ENCODE measurements at regions not wholly inside any gene's neighbourhood (a gene's known extent, or its start where the extent isn't known, plus 50 kb on each side); places are given as distances from the start of the nearest gene placed in this dataset.
"Not testable (repeated sequence)": the region's sequence is repeated elsewhere in the genome, so short reads cannot be mapped to it uniquely, and the experiment has no call there.

DNA sequence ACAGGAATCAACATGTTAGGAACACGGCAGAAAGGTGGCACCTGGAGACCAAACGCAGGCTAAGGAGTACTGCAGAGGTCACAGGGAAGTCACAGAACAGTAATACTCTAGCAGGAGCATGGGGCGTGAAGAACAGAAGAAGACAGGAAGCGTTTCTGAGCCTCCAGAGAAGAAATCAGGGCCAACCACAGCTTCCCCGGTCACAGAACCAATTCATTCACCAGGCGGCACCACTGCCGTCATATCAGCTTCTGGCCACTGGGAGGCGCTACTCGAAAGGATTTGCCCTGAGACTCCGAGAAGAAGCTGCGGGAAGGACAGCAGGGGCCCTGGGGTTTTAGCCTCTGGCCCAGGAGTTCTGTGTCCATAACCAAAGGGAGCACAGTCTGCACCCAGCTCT, 78.0 kb upstream of the DRD5 start:
- TF ChIP-seq, protein P1, sequence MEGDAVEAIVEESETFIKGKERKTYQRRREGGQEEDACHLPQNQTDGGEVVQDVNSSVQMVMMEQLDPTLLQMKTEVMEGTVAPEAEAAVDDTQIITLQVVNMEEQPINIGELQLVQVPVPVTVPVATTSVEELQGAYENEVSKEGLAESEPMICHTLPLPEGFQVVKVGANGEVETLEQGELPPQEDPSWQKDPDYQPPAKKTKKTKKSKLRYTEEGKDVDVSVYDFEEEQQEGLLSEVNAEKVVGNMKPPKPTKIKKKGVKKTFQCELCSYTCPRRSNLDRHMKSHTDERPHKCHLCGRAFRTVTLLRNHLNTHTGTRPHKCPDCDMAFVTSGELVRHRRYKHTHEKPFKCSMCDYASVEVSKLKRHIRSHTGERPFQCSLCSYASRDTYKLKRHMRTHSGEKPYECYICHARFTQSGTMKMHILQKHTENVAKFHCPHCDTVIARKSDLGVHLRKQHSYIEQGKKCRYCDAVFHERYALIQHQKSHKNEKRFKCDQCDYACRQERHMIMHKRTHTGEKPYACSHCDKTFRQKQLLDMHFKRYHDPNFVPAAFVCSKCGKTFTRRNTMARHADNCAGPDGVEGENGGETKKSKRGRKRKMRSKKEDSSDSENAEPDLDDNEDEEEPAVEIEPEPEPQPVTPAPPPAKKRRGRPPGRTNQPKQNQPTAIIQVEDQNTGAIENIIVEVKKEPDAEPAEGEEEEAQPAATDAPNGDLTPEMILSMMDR (IDR thresholded peaks at IDR 0.05; ENCODE audit: low read depth, low read length) = peak; percentile 65
- peak; percentile 43 for DNase-seq
- H3K9me3 ChIP-seq = no peaks in the 10 kb centered on the region
- no peaks in the 10 kb centered on the region for H3K4me1 ChIP-seq
- H3K4me3 ChIP-seq (ENCODE audit: low read depth, low read length) = no peak overlapping the region
- no peaks in the 10 kb centered on the region for H3K27me3 ChIP-seq
- no peaks in the 10 kb centered on the region for H3K36me3 ChIP-seq

DNA sequence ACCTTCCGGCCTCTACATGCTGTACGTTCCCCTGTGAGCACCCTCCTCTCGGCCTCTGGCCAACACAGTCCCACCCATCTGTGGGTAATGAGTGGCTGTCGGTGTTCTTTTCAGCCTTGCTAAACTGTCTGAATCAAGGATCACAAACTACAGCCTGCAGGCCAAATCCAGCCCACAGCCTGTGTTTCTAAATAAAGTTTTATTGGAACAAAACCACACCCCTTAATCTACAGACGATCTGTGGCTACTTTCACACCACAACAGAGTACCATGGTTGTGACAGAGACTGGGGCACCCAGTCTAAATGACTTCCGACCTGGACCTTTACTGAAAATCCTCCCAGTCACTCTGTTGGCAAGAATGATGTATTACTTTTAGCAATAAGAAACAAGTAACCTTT, 77.3 kb upstream of the DRD5 start:
- H3K9me3 ChIP-seq; H3K27me3 ChIP-seq; H3K36me3 ChIP-seq; H3K4me1 ChIP-seq; DNase-seq; H3K4me3 ChIP-seq (ENCODE audit: low read depth, low read length): not testable (repeated sequence)

DNA sequence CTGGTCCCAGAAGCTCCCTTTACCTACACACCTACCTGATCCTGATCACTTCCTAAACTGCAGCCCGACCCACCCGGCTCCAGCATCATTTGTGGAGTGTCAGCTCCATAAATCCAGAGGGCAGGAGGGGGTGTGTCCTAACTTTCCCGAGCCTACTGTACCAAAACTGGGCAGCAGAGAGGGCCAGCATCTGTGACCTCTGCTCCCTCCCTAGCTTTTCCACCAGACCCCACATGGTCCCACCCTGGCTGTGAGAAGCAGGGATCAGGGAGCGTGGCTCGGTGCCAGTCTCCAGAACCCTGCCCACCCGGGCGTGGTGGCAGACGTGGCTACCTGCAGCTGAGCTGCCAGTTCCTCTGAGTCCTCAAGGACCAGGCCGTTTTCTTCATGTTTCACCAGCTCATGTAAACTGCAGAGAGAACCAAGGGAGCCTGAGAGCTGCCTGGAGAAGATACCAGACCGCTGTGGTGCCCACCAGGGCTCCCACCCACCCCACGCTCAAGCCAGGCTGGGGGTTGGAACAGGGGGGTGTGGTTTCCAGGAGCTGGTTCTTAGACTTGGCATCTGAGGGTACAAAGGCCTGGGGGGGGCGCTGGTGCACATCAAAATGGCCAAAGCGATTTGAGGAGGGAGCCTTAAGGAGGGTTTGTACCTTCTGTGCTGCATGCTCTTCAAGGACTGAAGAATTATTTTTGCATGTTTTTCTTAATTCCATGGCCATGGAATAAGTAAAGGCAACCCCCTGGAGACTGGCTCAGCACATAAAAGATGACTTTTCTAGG, 76.7 kb upstream of the DRD5 start:
- DNase-seq = no peak
- H3K9me3 ChIP-seq = no peaks in the 10 kb centered on the region
- no peaks in the 10 kb centered on the region for H3K36me3 ChIP-seq
- no peaks in the 10 kb centered on the region for H3K4me1 ChIP-seq
- H3K27me3 ChIP-seq = no peaks in the 10 kb centered on the region
- TF ChIP-seq, protein P1 (IDR thresholded peaks at IDR 0.05; ENCODE audit: low read depth, low read length) = no peak
- H3K4me3 ChIP-seq (ENCODE audit: low read depth, low read length) = no peak overlapping the region

DNA sequence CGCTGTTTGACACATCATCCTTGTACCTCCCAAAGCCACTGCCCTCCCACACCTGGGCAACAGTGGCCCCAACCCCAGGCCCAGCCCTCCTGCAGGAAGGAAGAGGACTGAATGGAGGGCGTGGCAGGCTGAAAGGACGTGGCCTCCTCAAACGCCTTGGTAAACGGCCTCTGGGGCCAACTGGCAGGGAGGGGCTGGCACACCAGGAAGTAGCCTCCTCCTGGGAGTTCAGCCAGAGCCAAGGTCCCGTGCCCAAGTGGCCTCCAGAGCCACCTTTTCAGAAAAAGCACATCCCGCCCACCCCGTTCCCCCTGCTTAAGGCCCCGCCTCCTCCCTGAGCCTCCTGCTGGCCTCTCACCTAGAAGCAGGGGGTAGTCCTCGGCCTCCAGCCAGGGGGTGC, 74.2 kb upstream of the DRD5 start:
- H3K27me3 ChIP-seq; H3K4me1 ChIP-seq; H3K9me3 ChIP-seq; DNase-seq; H3K36me3 ChIP-seq; H3K4me3 ChIP-seq (ENCODE audit: low read depth, low read length): not testable (repeated sequence)

DNA sequence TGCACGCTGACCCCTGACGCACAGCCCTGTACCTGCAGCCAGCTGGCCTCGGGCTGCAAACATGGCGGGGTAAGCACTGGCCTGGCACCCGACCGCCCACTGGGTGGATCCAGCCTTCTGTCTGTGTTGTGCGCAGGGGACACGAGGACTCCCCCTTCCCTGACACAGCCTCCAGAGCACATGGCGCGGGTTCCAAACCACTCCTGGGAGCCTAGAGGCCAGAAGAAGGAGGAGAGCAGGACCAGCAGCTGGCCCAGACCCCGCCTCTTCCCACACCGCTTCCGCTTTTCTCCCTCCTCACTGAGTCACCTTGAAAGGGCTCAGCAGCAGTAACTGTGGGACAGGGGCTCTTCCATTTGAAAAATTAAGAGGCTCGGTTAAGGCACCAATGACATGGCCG, 73.5 kb upstream of the DRD5 start:
- H3K4me3 ChIP-seq (ENCODE audit: low read depth, low read length); H3K9me3 ChIP-seq; H3K36me3 ChIP-seq; H3K4me1 ChIP-seq; DNase-seq; H3K27me3 ChIP-seq: not testable (repeated sequence)

DNA sequence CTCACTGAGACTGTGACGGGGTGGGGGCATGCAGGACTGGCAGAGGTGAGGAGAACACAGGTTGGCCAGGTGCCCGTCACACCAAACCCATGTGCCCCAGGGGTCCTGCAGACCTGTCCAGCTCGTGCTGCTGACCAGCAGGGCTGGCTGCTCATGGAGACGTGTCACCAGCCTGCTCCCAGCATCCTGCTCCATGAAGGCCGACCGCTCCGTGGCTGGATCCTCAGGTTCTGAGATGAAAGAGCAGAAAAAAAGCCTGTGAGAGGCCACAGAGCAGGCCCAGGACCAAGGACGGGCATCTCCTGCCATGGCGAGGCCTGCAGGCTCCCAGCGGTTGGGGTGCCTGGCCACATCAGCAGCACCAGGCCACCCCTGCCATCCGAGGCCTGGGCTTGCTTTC, 71.7 kb upstream of the DRD5 start:
- DNase-seq = no peak
- Histone ChIP-seq H3K9me3 (no peaks in the 10 kb centered on the region), H3K4me3 (ENCODE audit: low read depth, low read length) (no peak overlapping the region), H3K36me3 (no peaks in the 10 kb centered on the region), H3K4me1 (no peaks in the 10 kb centered on the region), H3K27me3 (no peaks in the 10 kb centered on the region)
- TF ChIP-seq, protein P1 (IDR thresholded peaks at IDR 0.05; ENCODE audit: low read depth, low read length) = no peak

DNA sequence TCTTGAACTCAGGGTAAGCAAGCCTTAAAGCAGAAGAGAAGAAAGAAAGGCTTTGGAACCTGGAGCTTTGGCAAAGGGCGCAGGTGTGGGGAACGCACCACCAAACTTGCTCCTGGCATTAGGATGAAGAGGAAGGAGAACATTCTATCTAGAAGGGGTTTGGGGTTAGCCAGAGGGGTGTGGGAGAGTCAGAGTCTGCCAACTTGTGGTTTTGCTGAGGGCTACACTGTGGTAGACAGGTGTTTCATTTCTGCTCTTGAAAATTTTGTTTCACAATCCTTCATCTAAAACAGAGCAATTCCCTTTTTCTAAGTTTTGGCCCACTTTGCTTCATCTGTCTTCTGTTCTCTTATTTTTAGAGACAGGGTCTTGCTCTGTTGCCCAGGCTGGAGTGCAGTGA, 66.2 kb upstream of the DRD5 start:
- H3K4me1 ChIP-seq; DNase-seq; H3K27me3 ChIP-seq; H3K9me3 ChIP-seq; H3K4me3 ChIP-seq (ENCODE audit: low read depth, low read length); H3K36me3 ChIP-seq: not testable (repeated sequence)

DNA sequence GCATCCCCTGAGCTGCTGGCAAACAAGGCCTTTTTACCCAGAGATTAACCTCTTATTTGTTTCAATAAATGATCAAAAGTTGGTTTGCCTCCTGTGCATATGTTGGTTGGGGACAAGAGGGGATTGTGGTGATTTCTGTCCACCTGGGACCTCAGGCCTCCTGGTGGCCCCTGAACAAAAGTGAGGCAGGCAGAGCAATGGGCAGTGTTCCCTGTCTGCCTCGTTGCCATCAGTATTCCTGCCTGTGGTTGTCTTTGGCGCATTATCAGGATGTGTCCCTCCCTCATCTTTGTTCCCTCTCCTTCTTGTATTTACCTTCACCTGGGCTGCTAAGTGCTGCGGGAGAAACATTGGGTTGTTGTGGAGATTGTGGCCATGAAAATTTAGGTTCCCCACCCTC, 65.3 kb upstream of the DRD5 start:
- H3K4me3 ChIP-seq (ENCODE audit: low read depth, low read length) = no peak overlapping the region
- H3K27me3 ChIP-seq = no peaks in the 10 kb centered on the region
- no peaks in the 10 kb centered on the region for H3K4me1 ChIP-seq
- DNase-seq = no peak
- H3K36me3 ChIP-seq = no peaks in the 10 kb centered on the region
- TF ChIP-seq, protein P1 (IDR thresholded peaks at IDR 0.05; ENCODE audit: low read depth, low read length) = no peak
- H3K9me3 ChIP-seq = no peaks in the 10 kb centered on the region

DNA sequence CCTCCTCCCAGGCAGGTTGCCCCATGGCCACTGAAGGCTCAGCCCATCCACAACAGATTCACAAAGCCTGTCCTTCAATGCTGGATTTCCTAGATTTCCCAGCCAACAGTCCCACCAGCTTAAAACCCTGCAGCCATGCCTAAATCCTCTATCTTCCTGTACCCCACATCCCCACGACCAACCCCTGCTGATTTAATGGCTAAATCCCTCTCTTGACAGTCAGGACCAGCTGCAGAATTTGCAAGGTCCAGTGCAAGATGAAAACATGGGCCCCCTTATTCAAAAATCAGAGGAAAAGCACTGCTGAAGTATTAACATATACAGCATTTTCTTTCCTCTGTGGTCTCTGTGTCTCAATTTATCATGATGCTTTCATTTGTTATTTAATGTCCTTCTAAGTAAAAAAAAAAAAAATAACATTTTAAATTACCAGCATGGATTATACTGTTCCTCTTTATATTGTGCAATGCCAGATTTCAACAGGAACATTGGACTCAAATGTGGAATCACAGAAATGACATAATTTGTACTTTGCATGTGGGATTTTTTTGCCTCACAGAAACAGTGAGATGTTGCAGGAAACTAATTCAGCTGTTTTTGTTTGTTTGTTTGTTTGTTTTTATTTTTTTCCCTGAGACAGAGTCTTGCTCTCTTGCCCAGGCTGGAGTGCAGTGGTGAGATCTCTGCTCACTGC, 63.0 kb upstream of the DRD5 start:
- H3K4me3 ChIP-seq (ENCODE audit: low read depth, low read length) = not testable (repeated sequence)

DNA sequence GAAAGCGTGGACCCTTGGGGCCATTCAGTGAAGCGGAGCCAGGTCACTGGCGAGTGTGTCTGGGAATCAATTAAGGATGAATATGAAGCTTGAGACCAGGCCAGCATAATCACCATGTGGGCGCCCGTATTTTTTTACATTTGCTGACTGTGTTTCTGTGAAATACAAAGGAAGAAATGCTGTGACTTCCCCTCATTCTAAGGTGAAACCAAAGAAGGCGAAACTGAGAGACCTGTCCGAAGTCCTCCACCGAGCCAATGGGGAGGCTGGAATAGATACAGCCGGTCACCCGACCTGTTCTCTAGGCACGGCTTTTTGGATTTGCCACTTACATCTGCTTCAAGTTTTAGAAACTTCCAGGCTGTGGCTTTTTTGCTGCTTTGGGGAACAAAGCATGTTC, 59.3 kb upstream of the DRD5 start:
- not testable (repeated sequence) for H3K27me3 ChIP-seq; DNase-seq; H3K4me1 ChIP-seq; H3K4me3 ChIP-seq (ENCODE audit: low read depth, low read length); H3K9me3 ChIP-seq; H3K36me3 ChIP-seq

More for the DNA sequence above, 63.0 kb upstream of the DRD5 start:
- not testable (repeated sequence) for H3K9me3 ChIP-seq, H3K4me1 ChIP-seq, H3K36me3 ChIP-seq, DNase-seq, H3K27me3 ChIP-seq

All from BE2C (cell line).